ENCODE measurements at regions not wholly inside any gene's neighbourhood (a gene's known extent, or its start where the extent isn't known, plus 50 kb on each side); places are given as distances from the start of the nearest gene placed in this dataset.

DNA sequence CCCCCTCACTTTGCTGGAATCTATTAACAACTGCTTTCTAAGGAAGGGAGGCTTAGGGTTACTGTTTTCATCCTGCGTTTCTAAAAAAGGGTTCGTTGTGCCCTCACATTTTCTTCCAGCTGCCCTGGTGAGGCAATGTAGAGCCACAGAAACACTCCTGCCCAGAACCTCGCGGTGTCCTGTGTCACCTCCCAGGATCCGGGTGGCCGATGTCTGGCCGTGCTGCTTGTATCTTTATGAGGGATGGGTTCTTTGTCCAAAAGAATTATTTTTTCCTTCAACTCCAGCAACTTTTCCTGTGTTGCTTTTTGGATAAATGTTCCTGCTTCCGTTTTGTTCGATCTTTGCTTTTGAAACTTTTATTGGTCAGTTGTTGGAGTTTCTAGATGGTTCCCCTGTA lies 291.8 kb upstream of the HS6ST1 start:
- no peaks in the 10 kb centered on the region for H3K9me1 ChIP-seq (replicated peaks; ENCODE audit: control insufficient read depth, extremely low read depth, insufficient read depth, low read length)
- dilution Hi-C loops (cut with MboI; ENCODE audit: extremely low pct_ligation_motif_present, low sequenced_read_pairs): no loop called here
- ChIA-PET CTCF (no interaction called here), POLR2A (no interaction called here)
- no peak overlapping the region for H3K27ac ChIP-seq (ENCODE audit: insufficient read depth, low read depth, low read length)
- no peak overlapping the region for H3K4me2 ChIP-seq (ENCODE audit: insufficient read depth, low read length)
- no peak for FAIRE-seq
- H4K20me1 ChIP-seq (replicated peaks; ENCODE audit: control insufficient read depth, extremely low read depth, insufficient read depth, low read length): no peaks in the 10 kb centered on the region
- no peaks in the 10 kb centered on the region for H3K9me3 ChIP-seq (replicated peaks; ENCODE audit: control insufficient read depth, insufficient read depth, low read length)
- BruUV-seq (replicated peaks): no TSS peak
- no peaks in the 10 kb centered on the region for H3K4me1 ChIP-seq (ENCODE audit: control insufficient read depth, extremely low read depth, insufficient read depth, low read length)
- no peak overlapping the region for H2AFZ ChIP-seq (ENCODE audit: low read depth, low read length)
- H3K4me3 ChIP-seq (replicated peaks in 1 of 3; ENCODE audit: insufficient read depth in 1 of 3, low read depth in 1 of 3, low read length in 3 of 3): no peak overlapping the region
- TF ChIP-seq FOS (IDR thresholded peaks at IDR 0.05; ENCODE audit: borderline replicate concordance, insufficient read depth, low read length) (no peak), MYC (IDR thresholded peaks at IDR 0.05; ENCODE audit: low read depth, low read length) (no peak)
- no peak for DNase-seq (ENCODE audit: low read depth, low spot score)
- no peak overlapping the region for H3K9ac ChIP-seq (replicated peaks; ENCODE audit: extremely low read depth, insufficient read depth, low read length)
- H3K79me2 ChIP-seq (ENCODE audit: control insufficient read depth, insufficient read depth, low read length): no peaks in the 10 kb centered on the region
- H3K36me3 ChIP-seq (ENCODE audit: control insufficient read depth in 2 of 2, extremely low read depth in 1 of 2, insufficient read depth in 2 of 2, low read length in 2 of 2): no peaks in the 10 kb centered on the region
- no peaks in the 10 kb centered on the region for H3K27me3 ChIP-seq (ENCODE audit: control insufficient read depth in 2 of 2, insufficient read depth in 2 of 2, low read length in 2 of 2)
- intact Hi-C loops (cut with micrococcal nuclease): no loop called here

DNA sequence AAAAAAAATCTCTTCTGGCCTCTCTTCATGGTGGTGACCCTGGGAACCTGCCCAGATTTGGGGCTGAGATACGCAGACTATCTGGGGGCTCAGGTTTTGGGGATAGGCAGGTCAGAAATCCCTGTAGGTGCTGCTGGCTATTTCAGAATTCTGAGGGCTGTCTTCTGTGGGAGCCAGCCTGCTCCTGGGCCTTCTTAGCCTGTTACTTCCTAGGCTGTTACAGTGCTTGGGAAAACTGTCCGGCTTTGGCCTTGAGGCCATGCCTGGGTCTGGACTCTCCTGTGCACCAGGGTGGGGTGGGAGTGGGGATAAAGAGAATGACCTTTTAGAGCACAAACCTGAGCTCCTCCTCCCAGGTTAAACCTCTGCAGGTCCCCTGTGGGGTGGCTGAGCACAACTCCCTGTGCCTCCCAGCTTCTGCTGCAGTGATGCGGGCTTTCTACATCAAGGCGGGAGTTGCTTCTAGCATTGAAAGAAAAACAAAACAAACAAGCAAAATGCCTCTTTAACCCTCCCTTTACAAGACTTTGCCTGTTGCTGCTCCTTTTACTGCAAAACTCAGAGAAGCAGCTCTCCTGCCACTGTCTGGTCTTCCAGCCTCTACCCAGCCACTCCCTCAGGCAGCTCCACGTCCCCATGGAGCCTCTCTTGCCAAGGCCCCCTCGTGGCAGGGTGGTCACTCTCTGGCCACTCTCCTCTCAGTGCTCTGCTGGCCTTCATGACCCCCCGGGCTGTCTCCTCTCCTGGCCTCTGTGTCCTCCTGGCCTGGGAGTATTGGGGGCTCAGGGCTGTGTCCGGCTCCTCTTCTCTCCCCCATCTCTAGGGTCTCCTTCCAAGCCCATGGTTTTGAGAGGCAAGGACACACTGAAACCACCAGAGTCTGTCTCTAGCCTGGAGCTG lies 293.0 kb upstream of the HS6ST1 start:
- TF ChIP-seq, protein P1, sequence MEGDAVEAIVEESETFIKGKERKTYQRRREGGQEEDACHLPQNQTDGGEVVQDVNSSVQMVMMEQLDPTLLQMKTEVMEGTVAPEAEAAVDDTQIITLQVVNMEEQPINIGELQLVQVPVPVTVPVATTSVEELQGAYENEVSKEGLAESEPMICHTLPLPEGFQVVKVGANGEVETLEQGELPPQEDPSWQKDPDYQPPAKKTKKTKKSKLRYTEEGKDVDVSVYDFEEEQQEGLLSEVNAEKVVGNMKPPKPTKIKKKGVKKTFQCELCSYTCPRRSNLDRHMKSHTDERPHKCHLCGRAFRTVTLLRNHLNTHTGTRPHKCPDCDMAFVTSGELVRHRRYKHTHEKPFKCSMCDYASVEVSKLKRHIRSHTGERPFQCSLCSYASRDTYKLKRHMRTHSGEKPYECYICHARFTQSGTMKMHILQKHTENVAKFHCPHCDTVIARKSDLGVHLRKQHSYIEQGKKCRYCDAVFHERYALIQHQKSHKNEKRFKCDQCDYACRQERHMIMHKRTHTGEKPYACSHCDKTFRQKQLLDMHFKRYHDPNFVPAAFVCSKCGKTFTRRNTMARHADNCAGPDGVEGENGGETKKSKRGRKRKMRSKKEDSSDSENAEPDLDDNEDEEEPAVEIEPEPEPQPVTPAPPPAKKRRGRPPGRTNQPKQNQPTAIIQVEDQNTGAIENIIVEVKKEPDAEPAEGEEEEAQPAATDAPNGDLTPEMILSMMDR (IDR thresholded peaks at IDR 0.05; ENCODE audit: extremely low read depth in 1 of 2, insufficient read depth in 1 of 2, low read depth in 1 of 2, low read length in 2 of 2): no peak
- TF ChIP-seq JUN (IDR thresholded peaks at IDR 0.05; ENCODE audit: borderline replicate concordance, insufficient read depth, insufficient read length, low read depth) (no peak), MYC (IDR thresholded peaks at IDR 0.05; ENCODE audit: low read depth, low read length) (no peak), FOS (IDR thresholded peaks at IDR 0.05; ENCODE audit: borderline replicate concordance, insufficient read depth, low read length) (no peak), EZH2 (IDR thresholded peaks at IDR 0.05; ENCODE audit: borderline replicate concordance, low read depth, low read length, severe bottlenecking) (no peak), GATA2 (IDR thresholded peaks at IDR 0.05; ENCODE audit: insufficient read depth, insufficient read length, low read depth, low read length) (no peak), POLR2AphosphoS5 (IDR thresholded peaks at IDR 0.05; ENCODE audit: insufficient read depth, low read depth, low read length) (no peak), POLR2A (IDR thresholded peaks at IDR 0.05; ENCODE audit: low read depth, low read length) (no peak)
- TF ChIP-seq, protein P2, sequence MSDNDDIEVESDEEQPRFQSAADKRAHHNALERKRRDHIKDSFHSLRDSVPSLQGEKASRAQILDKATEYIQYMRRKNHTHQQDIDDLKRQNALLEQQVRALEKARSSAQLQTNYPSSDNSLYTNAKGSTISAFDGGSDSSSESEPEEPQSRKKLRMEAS (IDR thresholded peaks at IDR 0.05; ENCODE audit: insufficient read depth, insufficient read length): no peak
- Histone ChIP-seq H4K20me1 (replicated peaks; ENCODE audit: control insufficient read depth, extremely low read depth, insufficient read depth, low read length) (no peaks in the 10 kb centered on the region), H3K79me2 (ENCODE audit: control insufficient read depth, insufficient read depth, low read length) (no peaks in the 10 kb centered on the region), H3K27ac (ENCODE audit: insufficient read depth, low read depth, low read length) (no peak overlapping the region), H3K4me3 (replicated peaks in 1 of 3; ENCODE audit: insufficient read depth in 1 of 3, low read depth in 1 of 3, low read length in 3 of 3) (no peak overlapping the region), H3K9ac (replicated peaks; ENCODE audit: extremely low read depth, insufficient read depth, low read length) (no peak overlapping the region), H3K27me3 (ENCODE audit: control insufficient read depth in 2 of 2, insufficient read depth in 2 of 2, low read length in 2 of 2) (no peaks in the 10 kb centered on the region), H3K4me2 (ENCODE audit: insufficient read depth, low read length) (no peak overlapping the region), H2AFZ (ENCODE audit: low read depth, low read length) (no peak overlapping the region), H3K9me3 (replicated peaks; ENCODE audit: control insufficient read depth, insufficient read depth, low read length) (no peaks in the 10 kb centered on the region), H3K9me1 (replicated peaks; ENCODE audit: control insufficient read depth, extremely low read depth, insufficient read depth, low read length) (no peaks in the 10 kb centered on the region), H3K36me3 (ENCODE audit: control insufficient read depth in 2 of 2, extremely low read depth in 1 of 2, insufficient read depth in 2 of 2, low read length in 2 of 2) (no peaks in the 10 kb centered on the region), H3K4me1 (ENCODE audit: control insufficient read depth, extremely low read depth, insufficient read depth, low read length) (no peaks in the 10 kb centered on the region)
- intact Hi-C loops (cut with micrococcal nuclease) (no loop called here), dilution Hi-C loops (cut with MboI; ENCODE audit: extremely low pct_ligation_motif_present, low sequenced_read_pairs) (no loop called here)
- POLR2A ChIA-PET: no interaction called here
- FAIRE-seq (no peak), DNase-seq (ENCODE audit: low read depth, low spot score) (no peak)
- CTCF ChIA-PET: no interaction called here
- no TSS peak for BruUV-seq (replicated peaks)
